HCT116 (cell line): ENCODE measurements at regions not wholly inside any gene's neighbourhood (a gene's known extent, or its start where the extent isn't known, plus 50 kb on each side); places are given as distances from the start of the nearest gene placed in this dataset.

Experiments
- ATAC-seq: fragments of 200-7000 bp; cut with Tn5 transposase; 2 replicates; pipeline ENCODE4 v1.9.1; 2020; ENCODE audit warnings: mild to moderate bottlenecking, moderate library complexity
- BruUV-seq: library from RNA; stranded (reverse); fragments of 400-500 nt; replicated peaks from 2 replicates; lab custom pipeline; 2021; lab: Mats Ljungman, UMichigan
- CTCF ChIA-PET: fragments of 300-600 bp; sonication (Branson Sonifier 250); formaldehyde crosslinking; loops from one replicate; lab custom pipeline; 2021; ENCODE audit warnings: antibody characterized with exemption; lab: Charles Lee
- POLR2A ChIA-PET: fragments of 300-600, 350-600 bp; sonication (Branson Sonifier 250); formaldehyde crosslinking; loops from one replicate; lab custom pipeline; 2021; ENCODE audit warnings: antibody characterized with exemption; lab: Charles Lee
- RAD21 ChIA-PET, 2 experiments: fragments of 300-600 bp; sonication (Branson Sonifier 250); formaldehyde crosslinking; loops; one replicate each; lab custom pipeline; 2023; ENCODE audit warnings: low total read pairs in 2 of 2; ENCODE audit not compliant: uncharacterized antibody in 2 of 2, unreplicated experiment in 2 of 2, low non-redundant PET in 1 of 2; lab: Charles Lee
- DNase-seq: peaks from one replicate; pipeline ENCODE4 v3.0.0-alpha.2; 2010; ENCODE audit warnings: low read depth, low spot score
- H2AFZ ChIP-seq: fragments of 200-600 bp; shearing (Covaris generic), sonication (generic); 2 replicates; pipeline ENCODE4 v1.6.1; 2017; ENCODE audit warnings: low read depth, mixed run types, mixed read lengths, antibody characterized with exemption, low read length; ENCODE audit not compliant: poor library complexity, severe bottlenecking
- H3K27ac ChIP-seq: 2 replicates; pipeline ENCODE4 v1.5.1; 2012; ENCODE audit warnings: low read depth, low read length
- H3K27me3 ChIP-seq: fragments of 200-600 bp; sonication (generic); 2 replicates; pipeline ENCODE4 v1.6.1; 2016; ENCODE audit warnings: mixed run types, low read length, mixed read lengths; ENCODE audit not compliant: insufficient read depth
- H3K36me3 ChIP-seq, 2 experiments: fragments of 200-500 bp in 1 of 2; fragments of 200-600 bp in 1 of 2; sonication (Bioruptor generic) in 1 of 2; sonication (generic) in 1 of 2; 2 replicates each; pipeline versions ENCODE4 v1.5.1 to v1.6.1; 2014 to 2016; ENCODE audit warnings: low read length in 2 of 2, inconsistent platforms in 1 of 2, mixed read lengths in 1 of 2, mixed run types in 1 of 2; ENCODE audit not compliant: insufficient read depth in 2 of 2, control insufficient read depth in 1 of 2
- H3K4me1 ChIP-seq, 2 experiments: fragments of 200-600 bp in 1 of 2; sonication (generic) in 1 of 2; 2 replicates each; pipeline versions ENCODE4 v1.5.1 to v1.6.1; 2012 to 2017; ENCODE audit warnings: low read length in 2 of 2, inconsistent platforms in 1 of 2, mild to moderate bottlenecking in 1 of 2, mixed read lengths in 1 of 2, mixed run types in 1 of 2, moderate library complexity in 1 of 2; ENCODE audit not compliant: insufficient read depth in 2 of 2, control insufficient read depth in 1 of 2
- H3K4me2 ChIP-seq: fragments of 200-600 bp; sonication (generic); 2 replicates; pipeline ENCODE4 v1.6.1; 2017; ENCODE audit warnings: mixed run types, low read length, mixed read lengths
- H3K4me3 ChIP-seq, 2 experiments: fragments of 200-600 bp in 1 of 2; sonication (generic) in 1 of 2; replicated peaks in 1 of 2; 2 replicates each; pipeline ENCODE4 v1.5.1; 2011 to 2016; ENCODE audit warnings: low read length in 2 of 2, control low read depth in 1 of 2, low read depth in 1 of 2, mild to moderate bottlenecking in 1 of 2, mixed read lengths in 1 of 2, mixed run types in 1 of 2
- H3K79me2 ChIP-seq: fragments of 200-600 bp; sonication (generic); 2 replicates; pipeline ENCODE4 v1.6.1; 2017; ENCODE audit warnings: mild to moderate bottlenecking, mixed run types, low read length, moderate library complexity, mixed read lengths; ENCODE audit not compliant: insufficient read depth
- H3K9ac ChIP-seq: fragments of 200-600 bp; sonication (generic); 2 replicates; pipeline ENCODE4 v1.6.1; 2016; ENCODE audit warnings: low read length, mixed read lengths
- H3K9me2 ChIP-seq: fragments of 200-600 bp; sonication (generic), shearing (Covaris generic); 2 replicates; pipeline ENCODE4 v1.6.1; 2017; ENCODE audit warnings: mixed run types, mild to moderate bottlenecking, moderate library complexity; ENCODE audit not compliant: insufficient read depth
- H3K9me3 ChIP-seq, 2 experiments: fragments of 200-500 bp in 1 of 2; fragments of 200-600 bp in 1 of 2; sonication (Bioruptor generic) in 1 of 2; sonication (generic) in 1 of 2; 2 replicates each; pipeline ENCODE4 v1.6.1; 2014 to 2017; ENCODE audit warnings: low read length in 2 of 2, mixed read lengths in 2 of 2, inconsistent platforms in 1 of 2, low read depth in 1 of 2, mild to moderate bottlenecking in 1 of 2, mixed run types in 1 of 2, moderate library complexity in 1 of 2; ENCODE audit not compliant: control insufficient read depth in 1 of 2, insufficient read depth in 1 of 2
- H4K20me1 ChIP-seq: fragments of 200-600 bp; sonication (generic), shearing (Covaris generic); 2 replicates; pipeline ENCODE4 v1.6.1; 2017; ENCODE audit warnings: mixed run types, mild to moderate bottlenecking, moderate library complexity; ENCODE audit not compliant: insufficient read depth
- CBX3 ChIP-seq: IDR thresholded peaks from 2 replicates; pipeline ENCODE4 v1.6.1; 2012; ENCODE audit warnings: low read depth
- CEBPB ChIP-seq: IDR thresholded peaks from 2 replicates; pipeline ENCODE4 v1.6.1; 2012; ENCODE audit warnings: low read depth
- EZH2phosphoT487 ChIP-seq: fragments of 200-600 bp; IDR thresholded peaks from 2 replicates; pipeline ENCODE4 v1.6.1; 2018; ENCODE audit warnings: antibody characterized with exemption, borderline replicate concordance
- SRF ChIP-seq: IDR thresholded peaks from 2 replicates; pipeline ENCODE4 v1.6.1; 2012; ENCODE audit warnings: low read depth
- TCF7L2 ChIP-seq: IDR thresholded peaks from 2 replicates; pipeline ENCODE4 v1.7.0; 2011; ENCODE audit warnings: borderline replicate concordance, inconsistent platforms; ENCODE audit not compliant: insufficient read depth, insufficient read length; ENCODE audit errors: extremely low read depth
- intact Hi-C: fragments of 100-400 bp; cut with micrococcal nuclease; formaldehyde crosslinking; loops from 2 replicates; pipeline ENCODE4 v1.10.0; 2022
- TF ChIP-seq, protein P1 (sequence below): IDR thresholded peaks from 2 replicates; pipeline ENCODE4 v1.6.1; 2011; ENCODE audit warnings: mild to moderate bottlenecking, low read length, moderate library complexity; ENCODE audit not compliant: insufficient replicate concordance; ENCODE audit errors: extremely low read depth
- TF ChIP-seq, protein P2 (sequence below): IDR thresholded peaks from 2 replicates; pipeline ENCODE4 v1.6.1; 2012; ENCODE audit warnings: low read depth

DNA sequence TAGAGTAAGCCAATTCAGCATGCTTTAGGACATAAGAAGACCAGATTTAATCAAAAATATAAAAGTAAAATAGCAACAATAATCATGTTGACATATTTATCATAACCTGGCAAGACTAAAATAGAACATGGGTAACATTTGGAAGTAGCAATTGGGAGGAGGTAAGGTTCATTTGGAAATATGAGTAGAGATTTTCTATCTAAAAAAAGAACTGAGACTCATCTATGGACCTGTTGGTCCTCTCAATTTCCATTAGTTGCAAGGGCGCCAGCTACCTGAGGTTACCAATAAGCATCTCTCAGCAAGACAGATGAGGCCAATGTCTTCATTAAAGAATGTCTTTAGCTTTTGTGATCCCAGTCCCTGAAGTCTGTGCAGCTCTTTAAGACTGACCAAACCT, 196.0 kb downstream of the IRS1 start:
- H3K36me3 ChIP-seq: peaks cover 1 to 22% of the 10 kb centered on the region in 2 experiments; a peak in 3 of 4 replicates
- no peaks in the 10 kb centered on the region for H4K20me1 ChIP-seq
- ChIA-PET CTCF (no interaction called here), RAD21 (no interaction called here), POLR2A (no interaction called here)
- H3K9ac ChIP-seq: no peak overlapping the region
- intact Hi-C loops: no loop called here
- no peaks in the 10 kb centered on the region for H3K27me3 ChIP-seq
- ATAC-seq (no peak), DNase-seq (no peak)
- H2AFZ ChIP-seq: no peak overlapping the region
- H3K4me3 ChIP-seq: no peak overlapping the region
- peaks cover 11 to 25% of the 10 kb centered on the region in 2 experiments; a peak in 2 of 4 replicates for H3K4me1 ChIP-seq
- H3K79me2 ChIP-seq: no peaks in the 10 kb centered on the region
- no peaks in the 10 kb centered on the region for H3K9me2 ChIP-seq
- BruUV-seq: no TSS peak
- no peak overlapping the region for H3K4me2 ChIP-seq
- no peak overlapping the region for H3K27ac ChIP-seq
- no peaks in the 10 kb centered on the region for H3K9me3 ChIP-seq
- TF ChIP-seq, protein P1, sequence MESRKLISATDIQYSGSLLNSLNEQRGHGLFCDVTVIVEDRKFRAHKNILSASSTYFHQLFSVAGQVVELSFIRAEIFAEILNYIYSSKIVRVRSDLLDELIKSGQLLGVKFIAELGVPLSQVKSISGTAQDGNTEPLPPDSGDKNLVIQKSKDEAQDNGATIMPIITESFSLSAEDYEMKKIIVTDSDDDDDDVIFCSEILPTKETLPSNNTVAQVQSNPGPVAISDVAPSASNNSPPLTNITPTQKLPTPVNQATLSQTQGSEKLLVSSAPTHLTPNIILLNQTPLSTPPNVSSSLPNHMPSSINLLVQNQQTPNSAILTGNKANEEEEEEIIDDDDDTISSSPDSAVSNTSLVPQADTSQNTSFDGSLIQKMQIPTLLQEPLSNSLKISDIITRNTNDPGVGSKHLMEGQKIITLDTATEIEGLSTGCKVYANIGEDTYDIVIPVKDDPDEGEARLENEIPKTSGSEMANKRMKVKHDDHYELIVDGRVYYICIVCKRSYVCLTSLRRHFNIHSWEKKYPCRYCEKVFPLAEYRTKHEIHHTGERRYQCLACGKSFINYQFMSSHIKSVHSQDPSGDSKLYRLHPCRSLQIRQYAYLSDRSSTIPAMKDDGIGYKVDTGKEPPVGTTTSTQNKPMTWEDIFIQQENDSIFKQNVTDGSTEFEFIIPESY: no peak
- TF ChIP-seq TCF7L2 (no peak), SRF (no peak), CEBPB (no peak), EZH2phosphoT487 (no peak), CBX3 (no peak)
- TF ChIP-seq, protein P2, sequence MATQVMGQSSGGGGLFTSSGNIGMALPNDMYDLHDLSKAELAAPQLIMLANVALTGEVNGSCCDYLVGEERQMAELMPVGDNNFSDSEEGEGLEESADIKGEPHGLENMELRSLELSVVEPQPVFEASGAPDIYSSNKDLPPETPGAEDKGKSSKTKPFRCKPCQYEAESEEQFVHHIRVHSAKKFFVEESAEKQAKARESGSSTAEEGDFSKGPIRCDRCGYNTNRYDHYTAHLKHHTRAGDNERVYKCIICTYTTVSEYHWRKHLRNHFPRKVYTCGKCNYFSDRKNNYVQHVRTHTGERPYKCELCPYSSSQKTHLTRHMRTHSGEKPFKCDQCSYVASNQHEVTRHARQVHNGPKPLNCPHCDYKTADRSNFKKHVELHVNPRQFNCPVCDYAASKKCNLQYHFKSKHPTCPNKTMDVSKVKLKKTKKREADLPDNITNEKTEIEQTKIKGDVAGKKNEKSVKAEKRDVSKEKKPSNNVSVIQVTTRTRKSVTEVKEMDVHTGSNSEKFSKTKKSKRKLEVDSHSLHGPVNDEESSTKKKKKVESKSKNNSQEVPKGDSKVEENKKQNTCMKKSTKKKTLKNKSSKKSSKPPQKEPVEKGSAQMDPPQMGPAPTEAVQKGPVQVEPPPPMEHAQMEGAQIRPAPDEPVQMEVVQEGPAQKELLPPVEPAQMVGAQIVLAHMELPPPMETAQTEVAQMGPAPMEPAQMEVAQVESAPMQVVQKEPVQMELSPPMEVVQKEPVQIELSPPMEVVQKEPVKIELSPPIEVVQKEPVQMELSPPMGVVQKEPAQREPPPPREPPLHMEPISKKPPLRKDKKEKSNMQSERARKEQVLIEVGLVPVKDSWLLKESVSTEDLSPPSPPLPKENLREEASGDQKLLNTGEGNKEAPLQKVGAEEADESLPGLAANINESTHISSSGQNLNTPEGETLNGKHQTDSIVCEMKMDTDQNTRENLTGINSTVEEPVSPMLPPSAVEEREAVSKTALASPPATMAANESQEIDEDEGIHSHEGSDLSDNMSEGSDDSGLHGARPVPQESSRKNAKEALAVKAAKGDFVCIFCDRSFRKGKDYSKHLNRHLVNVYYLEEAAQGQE: no peak
